CD4-positive, alpha-beta T cell (primary cell): ENCODE measurements at regions not wholly inside any gene's neighbourhood (a gene's known extent, or its start where the extent isn't known, plus 50 kb on each side); places are given as distances from the start of the nearest gene placed in this dataset.

Source experiments
- ATAC-seq: fragments of 200-7000 bp; cut with Tn5 transposase; one replicate; pipeline ENCODE4 v1.10.0; 2022; ENCODE audit warnings: mild to moderate bottlenecking; ENCODE audit not compliant: poor library complexity
- CTCF ChIA-PET: fragments of 350-600 bp; sonication (Branson Sonifier 250); formaldehyde crosslinking; loops from one replicate; lab custom pipeline; 2021; ENCODE audit warnings: antibody characterized with exemption, inconsistent platforms; lab: Charles Lee
- POLR2A ChIA-PET: fragments of 350-600 bp; sonication (Branson Sonifier 250); formaldehyde crosslinking; loops from one replicate; lab custom pipeline; 2021; ENCODE audit warnings: antibody characterized with exemption, inconsistent platforms; lab: Charles Lee
- DNase-seq, 14 experiments: peaks; one replicate each; pipeline ENCODE4 v3.0.0-alpha.2; 2013 to 2020; ENCODE audit warnings: mixed read lengths in 2 of 14
- H3K27ac ChIP-seq, 2 donors: one replicate each; pipeline versions ENCODE4 v1.5.1 to v1.7.0; 2013; ENCODE audit warnings: low read length in 2 of 2, low read depth in 1 of 2, mild to moderate bottlenecking in 1 of 2
- H3K27me3 ChIP-seq, 2 experiments: 1 replicate in 1 of 2; 2 replicates in 1 of 2; pipeline versions ENCODE4 v1.6.1 to v1.7.0; 2013; ENCODE audit warnings: low read length in 2 of 2, control low read depth in 1 of 2, mild to moderate bottlenecking in 1 of 2, moderate library complexity in 1 of 2; ENCODE audit not compliant: insufficient read depth in 2 of 2, control insufficient read depth in 1 of 2
- H3K36me3 ChIP-seq: one replicate; pipeline ENCODE4 v1.6.1; 2013; ENCODE audit warnings: low read length, control low read depth; ENCODE audit not compliant: insufficient read depth
- H3K4me1 ChIP-seq: one replicate; pipeline ENCODE4 v1.6.1; 2013; ENCODE audit warnings: low read length, control low read depth; ENCODE audit not compliant: insufficient read depth
- H3K4me3 ChIP-seq: one replicate; pipeline ENCODE4 v1.5.1; 2013; ENCODE audit warnings: mild to moderate bottlenecking, low read length, moderate library complexity
- H3K9me3 ChIP-seq, 2 experiments: 1 replicate in 1 of 2; 2 replicates in 1 of 2; pipeline versions ENCODE4 v1.6.1 to v1.7.0; 2013; ENCODE audit warnings: low read length in 2 of 2, mild to moderate bottlenecking in 2 of 2, control low read depth in 1 of 2, moderate library complexity in 1 of 2; ENCODE audit not compliant: control insufficient read depth in 1 of 2, insufficient read depth in 1 of 2
- H3K27ac Mint-ChIP-seq: one replicate; pipeline ENCODE4 v1.8.0; 2020; ENCODE audit warnings: mixed read lengths
- H3K27me3 Mint-ChIP-seq: one replicate; pipeline ENCODE4 v1.8.0; 2021; ENCODE audit warnings: mixed read lengths
- H3K36me3 Mint-ChIP-seq: one replicate; pipeline ENCODE4 v1.8.0; 2021; ENCODE audit warnings: low read depth, mixed read lengths
- H3K4me1 Mint-ChIP-seq: one replicate; pipeline ENCODE4 v1.8.0; 2021; ENCODE audit warnings: low read depth, mixed read lengths
- H3K4me3 Mint-ChIP-seq: one replicate; pipeline ENCODE4 v1.8.0; 2020; ENCODE audit warnings: mild to moderate bottlenecking, mixed read lengths
- H3K9me3 Mint-ChIP-seq: one replicate; pipeline ENCODE4 v1.8.0; 2020; ENCODE audit warnings: mixed read lengths
- CTCF ChIP-seq: fragments of 200-600 bp; IDR thresholded peaks from one replicate; pipeline ENCODE4 v1.8.0; 2022; ENCODE audit warnings: antibody characterized with exemption, mild to moderate bottlenecking
- intact Hi-C, 2 experiments: fragments of 100-400 bp; cut with DNase I in 1 of 2; cut with micrococcal nuclease in 1 of 2; formaldehyde crosslinking; loops; one replicate each; pipeline versions ENCODE4 v1.15.1 to v1.9.0; 2023 to 2025; cut with DNase I, micrococcal nuclease

GRCh38 chr5:6177926-6178325 is 200.4 kb downstream of the MED10 start:
- intact Hi-C loops: no loop called here
- DNase-seq (no peak), ATAC-seq (no peak)
- Histone ChIP-seq H3K27me3 (no peaks in the 10 kb centered on the region), H3K4me3 (no peak overlapping the region), H3K36me3 (no peaks in the 10 kb centered on the region), H3K27ac (no peak overlapping the region), H3K9me3 (no peaks in the 10 kb centered on the region), H3K4me1 (no peaks in the 10 kb centered on the region)
- POLR2A ChIA-PET: no interaction called here
- Mint-ChIP-seq H3K27me3 (peaks cover 17% of the 10 kb centered on the region), H3K9me3 (no peaks in the 10 kb centered on the region), H3K4me1 (no peaks in the 10 kb centered on the region), H3K36me3 (no peaks in the 10 kb centered on the region), H3K27ac (no peak overlapping the region), H3K4me3 (no peak overlapping the region)
- TF ChIP-seq CTCF: no peak
- CTCF ChIA-PET: no interaction called here

- H3K27ac Mint-ChIP-seq: no peak overlapping the region
- CTCF ChIA-PET: no interaction called here
These were observed 202.1 kb downstream of the MED10 start for GRCh38 chr5:6176102-6176693.

GRCh38 chr5:6175172-6175854 is 203.0 kb downstream of the MED10 start:
- intact Hi-C loops: no loop called here
- POLR2A ChIA-PET: no interaction called here
- no peak for ATAC-seq
- no peaks in the 10 kb centered on the region for H3K36me3 ChIP-seq
- Mint-ChIP-seq H3K27me3 (peaks cover 12% of the 10 kb centered on the region), H3K9me3 (no peaks in the 10 kb centered on the region), H3K4me3 (no peak overlapping the region), H3K27ac (no peak overlapping the region), H3K36me3 (no peaks in the 10 kb centered on the region), H3K4me1 (no peaks in the 10 kb centered on the region)
- no peak for DNase-seq
- CTCF ChIA-PET: no interaction called here
- no peak overlapping the region for H3K27ac ChIP-seq
- no peaks in the 10 kb centered on the region for H3K4me1 ChIP-seq
- no peak for TF ChIP-seq CTCF
- no peak overlapping the region for H3K4me3 ChIP-seq
- H3K27me3 ChIP-seq: no peaks in the 10 kb centered on the region
- no peaks in the 10 kb centered on the region for H3K9me3 ChIP-seq

More at GRCh38 chr5:6176102-6176693, 202.1 kb downstream of the MED10 start:
- POLR2A ChIA-PET: no interaction called here
- no peaks in the 10 kb centered on the region for H3K36me3 Mint-ChIP-seq
- peaks cover 14% of the 10 kb centered on the region for H3K27me3 Mint-ChIP-seq
- ATAC-seq (no peak), DNase-seq (no peak)
- H3K4me3 Mint-ChIP-seq: no peak overlapping the region
- no peaks in the 10 kb centered on the region for H3K4me1 Mint-ChIP-seq
- no peak overlapping the region for H3K27ac ChIP-seq
- H3K9me3 Mint-ChIP-seq: no peaks in the 10 kb centered on the region
- no peaks in the 10 kb centered on the region for H3K9me3 ChIP-seq
- no peaks in the 10 kb centered on the region for H3K4me1 ChIP-seq
- no peak for TF ChIP-seq CTCF
- H3K36me3 ChIP-seq: no peaks in the 10 kb centered on the region
- H3K4me3 ChIP-seq: no peak overlapping the region
- no peaks in the 10 kb centered on the region for H3K27me3 ChIP-seq
- intact Hi-C loops: no loop called here
